Ectodermal cell (in vitro differentiated cells): ENCODE measurements at regions not wholly inside any gene's neighbourhood (a gene's known extent, or its start where the extent isn't known, plus 50 kb on each side); places are given as distances from the start of the nearest gene placed in this dataset.

ENCODE experiments used
- H3K27ac ChIP-seq: 2 replicates; pipeline ENCODE4 v1.7.0; 2013; ENCODE audit warnings: mild to moderate bottlenecking, low read depth, low read length; ENCODE audit not compliant: insufficient read depth, poor library complexity, severe bottlenecking
- H3K27me3 ChIP-seq: 2 replicates; pipeline ENCODE4 v1.7.0; 2013; ENCODE audit warnings: mild to moderate bottlenecking, low read length; ENCODE audit not compliant: insufficient read depth, control insufficient read depth, poor library complexity, severe bottlenecking
- H3K36me3 ChIP-seq: one replicate; pipeline ENCODE4 v1.7.0; 2013; ENCODE audit warnings: low read length; ENCODE audit not compliant: control insufficient read depth, insufficient read depth
- H3K4me1 ChIP-seq: one replicate; pipeline ENCODE4 v1.7.0; 2013; ENCODE audit warnings: low read length; ENCODE audit not compliant: control insufficient read depth, insufficient read depth
- H3K4me3 ChIP-seq: 2 replicates; pipeline ENCODE4 v1.7.0; 2013; ENCODE audit warnings: low read depth, low read length, control low read depth; ENCODE audit not compliant: insufficient read depth
- H3K9me3 ChIP-seq: 2 replicates; pipeline ENCODE4 v1.7.0; 2013; ENCODE audit warnings: mild to moderate bottlenecking, low read length, moderate library complexity; ENCODE audit not compliant: control insufficient read depth
- WGBS, 2 experiments: methylation state at CpG; one replicate each; pipeline ENCODE4 v1.1.7; 2013; ENCODE audit warnings: missing lambda C conversion rate in 2 of 2; 5-methylcytosine and 5-hydroxymethylcytosine counted together

GRCh38 chr2:180621941-180622918, 358.2 kb upstream of the UBE2E3 start:
- Histone ChIP-seq H3K4me1 (no peaks in the 10 kb centered on the region), H3K4me3 (no peak overlapping the region), H3K9me3 (no peaks in the 10 kb centered on the region), H3K27ac (no peak overlapping the region), H3K27me3 (no peaks in the 10 kb centered on the region), H3K36me3 (no peaks in the 10 kb centered on the region)
- 93 to 94% methylated on average over 3 of the region's 3 CpGs for WGBS, 2 experiments

GRCh38 chr2:180621366-180621765, 359.0 kb upstream of the UBE2E3 start:
- H3K27ac ChIP-seq: no peak overlapping the region
- no peak overlapping the region for H3K4me3 ChIP-seq
- no peaks in the 10 kb centered on the region for H3K9me3 ChIP-seq
- no peaks in the 10 kb centered on the region for H3K4me1 ChIP-seq
- no peaks in the 10 kb centered on the region for H3K36me3 ChIP-seq
- no peaks in the 10 kb centered on the region for H3K27me3 ChIP-seq

GRCh38 chr2:180618570-180618969, 361.8 kb upstream of the UBE2E3 start:
- WGBS, 2 experiments: 91 to 92% methylated on average over 5 of the region's 5 CpGs
- H3K4me1 ChIP-seq: no peaks in the 10 kb centered on the region
- no peak overlapping the region for H3K27ac ChIP-seq

GRCh38 chr2:180614776-180615175, 365.6 kb upstream of the UBE2E3 start:
- no peaks in the 10 kb centered on the region for H3K9me3 ChIP-seq

More at GRCh38 chr2:180618570-180618969, 361.8 kb upstream of the UBE2E3 start:
- no peaks in the 10 kb centered on the region for H3K36me3 ChIP-seq
- H3K9me3 ChIP-seq: no peaks in the 10 kb centered on the region
- H3K4me3 ChIP-seq: no peak overlapping the region
- H3K27me3 ChIP-seq: no peaks in the 10 kb centered on the region

GRCh38 chr2:180609626-180610340, 370.6 kb upstream of the UBE2E3 start:
- Histone ChIP-seq H3K27ac (no peak overlapping the region), H3K4me1 (no peaks in the 10 kb centered on the region), H3K9me3 (no peaks in the 10 kb centered on the region), H3K36me3 (no peaks in the 10 kb centered on the region), H3K27me3 (no peaks in the 10 kb centered on the region), H3K4me3 (no peak overlapping the region)
- 92 to 95% methylated on average over 3 of the region's 3 CpGs for WGBS, 2 experiments

More at GRCh38 chr2:180614776-180615175, 365.6 kb upstream of the UBE2E3 start:
- Histone ChIP-seq H3K27ac (no peak overlapping the region), H3K36me3 (no peaks in the 10 kb centered on the region), H3K27me3 (no peaks in the 10 kb centered on the region), H3K4me3 (no peak overlapping the region), H3K4me1 (no peaks in the 10 kb centered on the region)
- WGBS, 2 experiments: 95 to 97% methylated on average over 2 of the region's 2 CpGs

GRCh38 chr2:180607514-180608049, 372.8 kb upstream of the UBE2E3 start:
- no peaks in the 10 kb centered on the region for H3K27me3 ChIP-seq
- H3K36me3 ChIP-seq: no peaks in the 10 kb centered on the region
- H3K4me1 ChIP-seq: no peaks in the 10 kb centered on the region
- H3K4me3 ChIP-seq: no peak overlapping the region
- WGBS, 2 experiments: 59 to 76% methylated on average over 2 to 3 of the region's 4 CpGs
- H3K9me3 ChIP-seq: no peaks in the 10 kb centered on the region
- H3K27ac ChIP-seq: no peak overlapping the region

- Histone ChIP-seq H3K27ac (no peak overlapping the region), H3K4me3 (no peak overlapping the region), H3K9me3 (no peaks in the 10 kb centered on the region), H3K4me1 (no peaks in the 10 kb centered on the region), H3K27me3 (no peaks in the 10 kb centered on the region), H3K36me3 (no peaks in the 10 kb centered on the region)
- WGBS, 2 experiments: 70 to 73% methylated on average over 4 of the region's 4 CpGs
These were observed 376.3 kb upstream of the UBE2E3 start for GRCh38 chr2:180604077-180604476.

- 100% methylated on average over 1 of the region's 1 CpG; no CpG with 5 or more reads in 1 of the 2 experiments for WGBS, 2 experiments
- no peak overlapping the region for H3K4me3 ChIP-seq
These were observed 379.4 kb upstream of the UBE2E3 start for GRCh38 chr2:180601016-180601415.

GRCh38 chr2:180599804-180600203, 380.6 kb upstream of the UBE2E3 start:
- no peak overlapping the region for H3K27ac ChIP-seq
- H3K27me3 ChIP-seq: no peaks in the 10 kb centered on the region
- WGBS, 2 experiments: 94 to 100% methylated on average over 2 to 4 of the region's 4 CpGs
- no peak overlapping the region for H3K4me3 ChIP-seq
- H3K36me3 ChIP-seq: no peaks in the 10 kb centered on the region
- no peaks in the 10 kb centered on the region for H3K9me3 ChIP-seq
- no peaks in the 10 kb centered on the region for H3K4me1 ChIP-seq

More at GRCh38 chr2:180601016-180601415, 379.4 kb upstream of the UBE2E3 start:
- H3K36me3 ChIP-seq: no peaks in the 10 kb centered on the region
- no peaks in the 10 kb centered on the region for H3K9me3 ChIP-seq
- H3K27ac ChIP-seq: no peak overlapping the region
- no peaks in the 10 kb centered on the region for H3K27me3 ChIP-seq
- H3K4me1 ChIP-seq: no peaks in the 10 kb centered on the region

- 94 to 100% methylated on average over 2 of the region's 2 CpGs for WGBS, 2 experiments
- Histone ChIP-seq H3K4me3 (no peak overlapping the region), H3K9me3 (no peaks in the 10 kb centered on the region), H3K27me3 (no peaks in the 10 kb centered on the region), H3K36me3 (no peaks in the 10 kb centered on the region), H3K27ac (no peak overlapping the region), H3K4me1 (no peaks in the 10 kb centered on the region)
These were observed 383.2 kb upstream of the UBE2E3 start for GRCh38 chr2:180597179-180597578.
